ENCODE measurements at regions not wholly inside any gene's neighbourhood (a gene's known extent, or its start where the extent isn't known, plus 50 kb on each side); places are given as distances from the start of the nearest gene placed in this dataset.
"Not testable (repeated sequence)": the region's sequence is repeated elsewhere in the genome, so short reads cannot be mapped to it uniquely, and the experiment has no call there.

- not testable (repeated sequence) for H3K27ac Mint-ChIP-seq; H3K27me3 Mint-ChIP-seq; DNase-seq (ENCODE audit: low spot score); H3K4me1 Mint-ChIP-seq (ENCODE audit: low read depth in 2 of 2); ATAC-seq; H3K4me3 Mint-ChIP-seq
- H3K9me3 Mint-ChIP-seq: peaks cover 10% of the 10 kb centered on the region
- H3K36me3 Mint-ChIP-seq: peaks cover 10% of the 10 kb centered on the region
Observed at GRCh38 chr7:17582696-17583095, 284.2 kb downstream of the AHR start.

- Mint-ChIP-seq H3K4me1 (ENCODE audit: low read depth in 2 of 2) (no peaks in the 10 kb centered on the region), H3K36me3 (no peaks in the 10 kb centered on the region), H3K4me3 (no peak overlapping the region), H3K27me3 (no peaks in the 10 kb centered on the region), H3K27ac (no peak overlapping the region), H3K9me3 (peaks cover 2% of the 10 kb centered on the region)
- DNase-seq (ENCODE audit: low spot score) (no peak), ATAC-seq (no peak)
Observed at GRCh38 chr7:17583786-17584185, 285.3 kb downstream of the AHR start.

- no peak for DNase-seq (ENCODE audit: low spot score)
- no peak for ATAC-seq
- no peaks in the 10 kb centered on the region for H3K27me3 Mint-ChIP-seq
- no peak overlapping the region for H3K27ac Mint-ChIP-seq
- no peaks in the 10 kb centered on the region for H3K36me3 Mint-ChIP-seq
- H3K9me3 Mint-ChIP-seq: peaks cover 2% of the 10 kb centered on the region
- no peaks in the 10 kb centered on the region for H3K4me1 Mint-ChIP-seq (ENCODE audit: low read depth in 2 of 2)
- no peak overlapping the region for H3K4me3 Mint-ChIP-seq
Observed at GRCh38 chr7:17584822-17585221, 286.4 kb downstream of the AHR start.

- H3K36me3 Mint-ChIP-seq: no peaks in the 10 kb centered on the region
- peaks cover 2% of the 10 kb centered on the region for H3K9me3 Mint-ChIP-seq
- H3K4me3 Mint-ChIP-seq: no peak overlapping the region
- H3K27me3 Mint-ChIP-seq: no peaks in the 10 kb centered on the region
- no peak for DNase-seq (ENCODE audit: low spot score)
- no peaks in the 10 kb centered on the region for H3K4me1 Mint-ChIP-seq (ENCODE audit: low read depth in 2 of 2)
- H3K27ac Mint-ChIP-seq: no peak overlapping the region
- no peak for ATAC-seq
Observed at GRCh38 chr7:17586711-17587110, 288.3 kb downstream of the AHR start.

GRCh38 chr7:17588730-17589129, 290.3 kb downstream of the AHR start:
- H3K36me3 Mint-ChIP-seq: no peaks in the 10 kb centered on the region
- no peak overlapping the region for H3K27ac Mint-ChIP-seq
- H3K4me3 Mint-ChIP-seq: no peak overlapping the region
- ATAC-seq (no peak), DNase-seq (ENCODE audit: low spot score) (no peak)
- no peaks in the 10 kb centered on the region for H3K4me1 Mint-ChIP-seq (ENCODE audit: low read depth in 2 of 2)
- H3K27me3 Mint-ChIP-seq: no peaks in the 10 kb centered on the region
- peaks cover 2% of the 10 kb centered on the region for H3K9me3 Mint-ChIP-seq

- Mint-ChIP-seq H3K27ac (no peak overlapping the region), H3K9me3 (peaks cover 2% of the 10 kb centered on the region), H3K27me3 (no peaks in the 10 kb centered on the region), H3K4me3 (no peak overlapping the region), H3K4me1 (ENCODE audit: low read depth in 2 of 2) (no peaks in the 10 kb centered on the region), H3K36me3 (no peaks in the 10 kb centered on the region)
- DNase-seq (ENCODE audit: low spot score) (no peak), ATAC-seq (no peak)
Observed at GRCh38 chr7:17589671-17590070, 291.2 kb downstream of the AHR start.

GRCh38 chr7:17590221-17590620, 291.8 kb downstream of the AHR start:
- Mint-ChIP-seq H3K27ac (no peak overlapping the region), H3K27me3 (no peaks in the 10 kb centered on the region), H3K4me3 (no peak overlapping the region), H3K4me1 (ENCODE audit: low read depth in 2 of 2) (no peaks in the 10 kb centered on the region), H3K36me3 (no peaks in the 10 kb centered on the region), H3K9me3 (no peaks in the 10 kb centered on the region)
- ATAC-seq (no peak), DNase-seq (ENCODE audit: low spot score) (no peak)

- Mint-ChIP-seq H3K9me3 (peaks cover 2% of the 10 kb centered on the region), H3K27me3 (peaks cover 0 to 8% of the 10 kb centered on the region in 2 donors), H3K4me1 (ENCODE audit: low read depth in 2 of 2) (no peaks in the 10 kb centered on the region), H3K4me3 (no peak overlapping the region), H3K36me3 (no peaks in the 10 kb centered on the region), H3K27ac (no peak overlapping the region)
- ATAC-seq: no peak
- no peak for DNase-seq (ENCODE audit: low spot score)
Observed at GRCh38 chr7:17593819-17594419, 295.5 kb downstream of the AHR start.

- Mint-ChIP-seq H3K9me3 (peaks cover 2% of the 10 kb centered on the region), H3K27me3 (peaks cover 0 to 8% of the 10 kb centered on the region in 2 donors), H3K4me3 (no peak overlapping the region), H3K36me3 (no peaks in the 10 kb centered on the region), H3K4me1 (ENCODE audit: low read depth in 2 of 2) (no peaks in the 10 kb centered on the region), H3K27ac (no peak overlapping the region)
- no peak for DNase-seq (ENCODE audit: low spot score)
- ATAC-seq: no peak
Observed at GRCh38 chr7:17595546-17595945, 297.1 kb downstream of the AHR start.

- H3K27ac Mint-ChIP-seq: no peak overlapping the region
Observed at GRCh38 chr7:17598305-17598704, 299.9 kb downstream of the AHR start.

GRCh38 chr7:17598846-17599245, 300.4 kb downstream of the AHR start:
- Mint-ChIP-seq H3K27ac (no peak overlapping the region), H3K4me1 (ENCODE audit: low read depth in 2 of 2) (no peaks in the 10 kb centered on the region)

More at GRCh38 chr7:17598305-17598704, 299.9 kb downstream of the AHR start:
- H3K4me1 Mint-ChIP-seq (ENCODE audit: low read depth in 2 of 2): no peaks in the 10 kb centered on the region
- DNase-seq (ENCODE audit: low spot score) (no peak), ATAC-seq (no peak)
- peaks cover 2% of the 10 kb centered on the region for H3K9me3 Mint-ChIP-seq
- peaks cover 0 to 8% of the 10 kb centered on the region in 2 donors for H3K27me3 Mint-ChIP-seq
- no peak overlapping the region for H3K4me3 Mint-ChIP-seq
- H3K36me3 Mint-ChIP-seq: no peaks in the 10 kb centered on the region

GRCh38 chr7:17599733-17600339, 301.4 kb downstream of the AHR start:
- H3K4me3 Mint-ChIP-seq: no peak overlapping the region
- peaks cover 10% of the 10 kb centered on the region for H3K9me3 Mint-ChIP-seq
- no peak for ATAC-seq
- H3K4me1 Mint-ChIP-seq (ENCODE audit: low read depth in 2 of 2): no peaks in the 10 kb centered on the region
- peaks cover 3 to 11% of the 10 kb centered on the region in 2 donors for H3K27me3 Mint-ChIP-seq
- peaks cover 4% of the 10 kb centered on the region for H3K36me3 Mint-ChIP-seq
- DNase-seq (ENCODE audit: low spot score): no peak
- H3K27ac Mint-ChIP-seq: no peak overlapping the region

More at GRCh38 chr7:17598846-17599245, 300.4 kb downstream of the AHR start:
- Mint-ChIP-seq H3K36me3 (peaks cover 3% of the 10 kb centered on the region), H3K27me3 (peaks cover 0 to 8% of the 10 kb centered on the region in 2 donors), H3K9me3 (peaks cover 6% of the 10 kb centered on the region), H3K4me3 (no peak overlapping the region)
- ATAC-seq (no peak), DNase-seq (ENCODE audit: low spot score) (no peak)

- H3K4me1 Mint-ChIP-seq (ENCODE audit: low read depth in 2 of 2): no peaks in the 10 kb centered on the region
- no peak for ATAC-seq
- peaks cover 4 to 14% of the 10 kb centered on the region in 2 donors for H3K27me3 Mint-ChIP-seq
- no peak overlapping the region for H3K4me3 Mint-ChIP-seq
- H3K36me3 Mint-ChIP-seq: peaks cover 4% of the 10 kb centered on the region
- DNase-seq (ENCODE audit: low spot score): no peak
- no peak overlapping the region for H3K27ac Mint-ChIP-seq
- peaks cover 13% of the 10 kb centered on the region for H3K9me3 Mint-ChIP-seq
Observed at GRCh38 chr7:17600340-17600752, 301.9 kb downstream of the AHR start.

GRCh38 chr7:17601921-17602320, 303.5 kb downstream of the AHR start:
- Mint-ChIP-seq H3K4me3 (no peak overlapping the region), H3K4me1 (ENCODE audit: low read depth in 2 of 2) (no peaks in the 10 kb centered on the region), H3K27ac (no peak overlapping the region), H3K27me3 (peaks cover 4 to 18% of the 10 kb centered on the region in 2 donors), H3K36me3 (peaks cover 8% of the 10 kb centered on the region), H3K9me3 (peaks cover 17% of the 10 kb centered on the region)
- DNase-seq (ENCODE audit: low spot score) (no peak), ATAC-seq (no peak)

Measured in natural killer cell treated with Interleukin-12 subunit alpha and Interleukin-12 subunit beta and Interleukin-15 and Interleukin-18, amount 100 ng/mL, for 72 hours (primary cell).